ENCODE measurements at regions not wholly inside any gene's neighbourhood (a gene's known extent, or its start where the extent isn't known, plus 50 kb on each side); places are given as distances from the start of the nearest gene placed in this dataset.

DNA sequence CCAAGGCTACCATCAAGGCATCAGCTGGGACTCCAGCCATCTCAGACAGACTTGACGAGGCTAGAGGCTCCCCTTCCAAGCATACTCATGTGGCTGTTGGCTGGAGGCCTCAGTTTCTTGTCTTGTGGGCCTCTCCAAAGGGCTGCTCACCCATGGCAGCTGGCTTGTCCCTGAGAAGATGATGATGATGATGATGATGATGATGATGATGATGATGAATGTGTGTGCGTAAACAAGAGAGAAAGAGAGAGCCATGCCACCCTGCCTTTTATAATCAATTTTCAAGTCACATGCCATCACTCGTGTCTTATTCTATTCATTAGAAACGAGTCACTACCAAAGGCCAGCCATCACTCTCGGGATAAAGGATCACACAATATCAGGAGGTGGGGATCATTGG is 60.5 kb upstream of the ADGRG2 start:
- 20% methylated on average over 5 of the region's 5 CpGs for WGBS (ENCODE audit: insufficient coverage, insufficient replicate concordance, low lambda C conversion rate, missing lambda C conversion rate)
- RAD21 ChIA-PET (ENCODE audit: unreplicated experiment) = no interaction called here
- no peak for ATAC-seq
- intact Hi-C loops (cut with micrococcal nuclease; ENCODE audit: unreplicated experiment) = no loop called here
- no peaks in the 10 kb centered on the region for H3K27me3 ChIP-seq (replicated peaks in 1 of 2; ENCODE audit: control insufficient read depth in 2 of 2, insufficient read depth in 2 of 2, low read length in 1 of 2)
- no peak overlapping the region for H3K4me2 ChIP-seq (ENCODE audit: control insufficient read depth, insufficient read depth)
- H3K36me3 ChIP-seq (ENCODE audit: control insufficient read depth in 2 of 2, insufficient read depth in 2 of 2, low read length in 1 of 2) = no peaks in the 10 kb centered on the region
- H3K9me3 ChIP-seq (replicated peaks; ENCODE audit: control insufficient read depth, insufficient read depth, low read length) = no peaks in the 10 kb centered on the region
- H3K4me1 ChIP-seq (ENCODE audit: control insufficient read depth, insufficient read depth, low read length) = no peaks in the 10 kb centered on the region
- CTCF ChIA-PET = no interaction called here
- no peaks in the 10 kb centered on the region for H3K79me2 ChIP-seq (ENCODE audit: control insufficient read depth, insufficient read depth, low read length)
- H3K9ac ChIP-seq (ENCODE audit: control insufficient read depth, insufficient read depth, low read length) = no peak overlapping the region
- no peaks in the 10 kb centered on the region for H4K20me1 ChIP-seq (ENCODE audit: control insufficient read depth, insufficient read depth)
- BruUV-seq (replicated peaks) = no TSS peak
- FAIRE-seq = no peak
- in situ Hi-C loops (cut with MboI) = no loop called here
- no peak for DNase-seq (ENCODE audit: low read depth, low spot score)
- H3K4me3 ChIP-seq = no peak overlapping the region
- SMC1A ChIA-PET (ENCODE audit: uncharacterized antibody, unreplicated experiment) = no interaction called here
- H2AFZ ChIP-seq (ENCODE audit: control insufficient read depth, low read depth, low read length) = no peak overlapping the region
- no peak overlapping the region for H3K27ac ChIP-seq (ENCODE audit: control insufficient read depth, insufficient read depth)
- POLR2A ChIA-PET = no interaction called here
- TF ChIP-seq, protein P1, sequence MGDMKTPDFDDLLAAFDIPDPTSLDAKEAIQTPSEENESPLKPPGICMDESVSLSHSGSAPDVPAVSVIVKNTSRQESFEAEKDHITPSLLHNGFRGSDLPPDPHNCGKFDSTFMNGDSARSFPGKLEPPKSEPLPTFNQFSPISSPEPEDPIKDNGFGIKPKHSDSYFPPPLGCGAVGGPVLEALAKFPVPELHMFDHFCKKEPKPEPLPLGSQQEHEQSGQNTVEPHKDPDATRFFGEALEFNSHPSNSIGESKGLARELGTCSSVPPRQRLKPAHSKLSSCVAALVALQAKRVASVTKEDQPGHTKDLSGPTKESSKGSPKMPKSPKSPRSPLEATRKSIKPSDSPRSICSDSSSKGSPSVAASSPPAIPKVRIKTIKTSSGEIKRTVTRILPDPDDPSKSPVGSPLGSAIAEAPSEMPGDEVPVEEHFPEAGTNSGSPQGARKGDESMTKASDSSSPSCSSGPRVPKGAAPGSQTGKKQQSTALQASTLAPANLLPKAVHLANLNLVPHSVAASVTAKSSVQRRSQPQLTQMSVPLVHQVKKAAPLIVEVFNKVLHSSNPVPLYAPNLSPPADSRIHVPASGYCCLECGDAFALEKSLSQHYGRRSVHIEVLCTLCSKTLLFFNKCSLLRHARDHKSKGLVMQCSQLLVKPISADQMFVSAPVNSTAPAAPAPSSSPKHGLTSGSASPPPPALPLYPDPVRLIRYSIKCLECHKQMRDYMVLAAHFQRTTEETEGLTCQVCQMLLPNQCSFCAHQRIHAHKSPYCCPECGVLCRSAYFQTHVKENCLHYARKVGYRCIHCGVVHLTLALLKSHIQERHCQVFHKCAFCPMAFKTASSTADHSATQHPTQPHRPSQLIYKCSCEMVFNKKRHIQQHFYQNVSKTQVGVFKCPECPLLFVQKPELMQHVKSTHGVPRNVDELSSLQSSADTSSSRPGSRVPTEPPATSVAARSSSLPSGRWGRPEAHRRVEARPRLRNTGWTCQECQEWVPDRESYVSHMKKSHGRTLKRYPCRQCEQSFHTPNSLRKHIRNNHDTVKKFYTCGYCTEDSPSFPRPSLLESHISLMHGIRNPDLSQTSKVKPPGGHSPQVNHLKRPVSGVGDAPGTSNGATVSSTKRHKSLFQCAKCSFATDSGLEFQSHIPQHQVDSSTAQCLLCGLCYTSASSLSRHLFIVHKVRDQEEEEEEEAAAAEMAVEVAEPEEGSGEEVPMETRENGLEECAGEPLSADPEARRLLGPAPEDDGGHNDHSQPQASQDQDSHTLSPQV (IDR thresholded peaks at IDR 0.05) = no peak
- TF ChIP-seq, protein P2, sequence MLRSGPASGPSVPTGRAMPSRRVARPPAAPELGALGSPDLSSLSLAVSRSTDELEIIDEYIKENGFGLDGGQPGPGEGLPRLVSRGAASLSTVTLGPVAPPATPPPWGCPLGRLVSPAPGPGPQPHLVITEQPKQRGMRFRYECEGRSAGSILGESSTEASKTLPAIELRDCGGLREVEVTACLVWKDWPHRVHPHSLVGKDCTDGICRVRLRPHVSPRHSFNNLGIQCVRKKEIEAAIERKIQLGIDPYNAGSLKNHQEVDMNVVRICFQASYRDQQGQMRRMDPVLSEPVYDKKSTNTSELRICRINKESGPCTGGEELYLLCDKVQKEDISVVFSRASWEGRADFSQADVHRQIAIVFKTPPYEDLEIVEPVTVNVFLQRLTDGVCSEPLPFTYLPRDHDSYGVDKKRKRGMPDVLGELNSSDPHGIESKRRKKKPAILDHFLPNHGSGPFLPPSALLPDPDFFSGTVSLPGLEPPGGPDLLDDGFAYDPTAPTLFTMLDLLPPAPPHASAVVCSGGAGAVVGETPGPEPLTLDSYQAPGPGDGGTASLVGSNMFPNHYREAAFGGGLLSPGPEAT (IDR thresholded peaks at IDR 0.05; ENCODE audit: low read depth) = no peak
- TF ChIP-seq HDAC6 (IDR thresholded peaks at IDR 0.05; ENCODE audit: unreplicated experiment) = no peak
- no peak for TF ChIP-seq MXI1 (IDR thresholded peaks at IDR 0.05; ENCODE audit: low read depth, low read length)
- TF ChIP-seq ZNF622 (IDR thresholded peaks at IDR 0.05) = no peak
- TF ChIP-seq, protein P3, sequence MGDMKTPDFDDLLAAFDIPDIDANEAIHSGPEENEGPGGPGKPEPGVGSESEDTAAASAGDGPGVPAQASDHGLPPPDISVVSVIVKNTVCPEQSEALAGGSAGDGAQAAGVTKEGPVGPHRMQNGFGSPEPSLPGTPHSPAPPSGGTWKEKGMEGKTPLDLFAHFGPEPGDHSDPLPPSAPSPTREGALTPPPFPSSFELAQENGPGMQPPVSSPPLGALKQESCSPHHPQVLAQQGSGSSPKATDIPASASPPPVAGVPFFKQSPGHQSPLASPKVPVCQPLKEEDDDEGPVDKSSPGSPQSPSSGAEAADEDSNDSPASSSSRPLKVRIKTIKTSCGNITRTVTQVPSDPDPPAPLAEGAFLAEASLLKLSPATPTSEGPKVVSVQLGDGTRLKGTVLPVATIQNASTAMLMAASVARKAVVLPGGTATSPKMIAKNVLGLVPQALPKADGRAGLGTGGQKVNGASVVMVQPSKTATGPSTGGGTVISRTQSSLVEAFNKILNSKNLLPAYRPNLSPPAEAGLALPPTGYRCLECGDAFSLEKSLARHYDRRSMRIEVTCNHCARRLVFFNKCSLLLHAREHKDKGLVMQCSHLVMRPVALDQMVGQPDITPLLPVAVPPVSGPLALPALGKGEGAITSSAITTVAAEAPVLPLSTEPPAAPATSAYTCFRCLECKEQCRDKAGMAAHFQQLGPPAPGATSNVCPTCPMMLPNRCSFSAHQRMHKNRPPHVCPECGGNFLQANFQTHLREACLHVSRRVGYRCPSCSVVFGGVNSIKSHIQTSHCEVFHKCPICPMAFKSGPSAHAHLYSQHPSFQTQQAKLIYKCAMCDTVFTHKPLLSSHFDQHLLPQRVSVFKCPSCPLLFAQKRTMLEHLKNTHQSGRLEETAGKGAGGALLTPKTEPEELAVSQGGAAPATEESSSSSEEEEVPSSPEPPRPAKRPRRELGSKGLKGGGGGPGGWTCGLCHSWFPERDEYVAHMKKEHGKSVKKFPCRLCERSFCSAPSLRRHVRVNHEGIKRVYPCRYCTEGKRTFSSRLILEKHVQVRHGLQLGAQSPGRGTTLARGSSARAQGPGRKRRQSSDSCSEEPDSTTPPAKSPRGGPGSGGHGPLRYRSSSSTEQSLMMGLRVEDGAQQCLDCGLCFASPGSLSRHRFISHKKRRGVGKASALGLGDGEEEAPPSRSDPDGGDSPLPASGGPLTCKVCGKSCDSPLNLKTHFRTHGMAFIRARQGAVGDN (IDR thresholded peaks at IDR 0.05) = no peak
- TF ChIP-seq CHD2 (IDR thresholded peaks at IDR 0.05; ENCODE audit: borderline replicate concordance, low read depth, low read length) = no peak
- TF ChIP-seq, protein P4, sequence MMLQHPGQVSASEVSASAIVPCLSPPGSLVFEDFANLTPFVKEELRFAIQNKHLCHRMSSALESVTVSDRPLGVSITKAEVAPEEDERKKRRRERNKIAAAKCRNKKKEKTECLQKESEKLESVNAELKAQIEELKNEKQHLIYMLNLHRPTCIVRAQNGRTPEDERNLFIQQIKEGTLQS (IDR thresholded peaks at IDR 0.05; ENCODE audit: borderline replicate concordance, extremely low read depth, low read depth, low read length) = no peak
- TF ChIP-seq, protein P5, sequence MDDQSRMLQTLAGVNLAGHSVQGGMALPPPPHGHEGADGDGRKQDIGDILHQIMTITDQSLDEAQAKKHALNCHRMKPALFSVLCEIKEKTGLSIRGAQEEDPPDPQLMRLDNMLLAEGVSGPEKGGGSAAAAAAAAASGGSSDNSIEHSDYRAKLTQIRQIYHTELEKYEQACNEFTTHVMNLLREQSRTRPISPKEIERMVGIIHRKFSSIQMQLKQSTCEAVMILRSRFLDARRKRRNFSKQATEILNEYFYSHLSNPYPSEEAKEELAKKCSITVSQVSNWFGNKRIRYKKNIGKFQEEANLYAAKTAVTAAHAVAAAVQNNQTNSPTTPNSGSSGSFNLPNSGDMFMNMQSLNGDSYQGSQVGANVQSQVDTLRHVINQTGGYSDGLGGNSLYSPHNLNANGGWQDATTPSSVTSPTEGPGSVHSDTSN (IDR thresholded peaks at IDR 0.05; ENCODE audit: insufficient replicate concordance, low read depth, low read length) = no peak
- TF ChIP-seq, protein P6, sequence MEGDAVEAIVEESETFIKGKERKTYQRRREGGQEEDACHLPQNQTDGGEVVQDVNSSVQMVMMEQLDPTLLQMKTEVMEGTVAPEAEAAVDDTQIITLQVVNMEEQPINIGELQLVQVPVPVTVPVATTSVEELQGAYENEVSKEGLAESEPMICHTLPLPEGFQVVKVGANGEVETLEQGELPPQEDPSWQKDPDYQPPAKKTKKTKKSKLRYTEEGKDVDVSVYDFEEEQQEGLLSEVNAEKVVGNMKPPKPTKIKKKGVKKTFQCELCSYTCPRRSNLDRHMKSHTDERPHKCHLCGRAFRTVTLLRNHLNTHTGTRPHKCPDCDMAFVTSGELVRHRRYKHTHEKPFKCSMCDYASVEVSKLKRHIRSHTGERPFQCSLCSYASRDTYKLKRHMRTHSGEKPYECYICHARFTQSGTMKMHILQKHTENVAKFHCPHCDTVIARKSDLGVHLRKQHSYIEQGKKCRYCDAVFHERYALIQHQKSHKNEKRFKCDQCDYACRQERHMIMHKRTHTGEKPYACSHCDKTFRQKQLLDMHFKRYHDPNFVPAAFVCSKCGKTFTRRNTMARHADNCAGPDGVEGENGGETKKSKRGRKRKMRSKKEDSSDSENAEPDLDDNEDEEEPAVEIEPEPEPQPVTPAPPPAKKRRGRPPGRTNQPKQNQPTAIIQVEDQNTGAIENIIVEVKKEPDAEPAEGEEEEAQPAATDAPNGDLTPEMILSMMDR (IDR thresholded peaks at IDR 0.05 in 2 of 3, conservative IDR thresholded peaks at IDR 0.05 in 1 of 3; ENCODE audit: control insufficient read depth in 2 of 3, extremely low read depth in 1 of 3, insufficient read depth in 1 of 3, low read depth in 3 of 3, low read length in 3 of 3) = no peak
